ENCODE measurements at regions not wholly inside any gene's neighbourhood (a gene's known extent, or its start where the extent isn't known, plus 50 kb on each side); places are given as distances from the start of the nearest gene placed in this dataset.

DNA sequence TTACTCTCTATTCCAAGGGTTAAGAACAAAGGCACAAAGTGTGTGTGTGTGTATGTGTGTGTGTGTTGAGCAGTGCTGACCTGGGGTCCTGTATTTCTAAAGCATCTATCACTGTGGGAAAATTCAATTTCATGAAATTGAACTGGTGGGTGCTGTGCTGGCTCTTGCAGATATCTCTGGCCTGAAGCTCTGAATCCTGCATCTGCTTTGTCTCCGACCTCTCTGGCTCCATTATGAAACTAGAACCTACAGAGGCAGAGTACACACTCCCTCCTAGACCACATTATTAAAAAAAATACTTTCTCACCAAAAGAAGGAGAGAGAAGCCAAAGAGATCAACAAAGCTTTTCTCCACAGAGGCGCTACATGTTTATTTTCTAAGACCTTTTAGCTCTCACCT is 88.4 kb upstream of the PDE4B start:
- Histone ChIP-seq H3K36me3 (ENCODE audit: control insufficient read depth, insufficient read depth, low read length) (no peaks in the 10 kb centered on the region), H3K9ac (ENCODE audit: low read depth, low read length) (no peak overlapping the region), H3K9me3 (ENCODE audit: control insufficient read depth, insufficient read depth, low read length) (no peaks in the 10 kb centered on the region), H3K4me3 (ENCODE audit: low read depth, low read length) (no peak overlapping the region), H3K4me1 (ENCODE audit: control insufficient read depth, insufficient read depth, low read length) (0 out of 2 replicates have a peak, but pooled peaks cover 4% of the 10 kb centered on the region), H3K27ac (ENCODE audit: low read depth, low read length) (no peak overlapping the region), H3K27me3 (ENCODE audit: control insufficient read depth, insufficient read depth, low read length) (no peaks in the 10 kb centered on the region)

DNA sequence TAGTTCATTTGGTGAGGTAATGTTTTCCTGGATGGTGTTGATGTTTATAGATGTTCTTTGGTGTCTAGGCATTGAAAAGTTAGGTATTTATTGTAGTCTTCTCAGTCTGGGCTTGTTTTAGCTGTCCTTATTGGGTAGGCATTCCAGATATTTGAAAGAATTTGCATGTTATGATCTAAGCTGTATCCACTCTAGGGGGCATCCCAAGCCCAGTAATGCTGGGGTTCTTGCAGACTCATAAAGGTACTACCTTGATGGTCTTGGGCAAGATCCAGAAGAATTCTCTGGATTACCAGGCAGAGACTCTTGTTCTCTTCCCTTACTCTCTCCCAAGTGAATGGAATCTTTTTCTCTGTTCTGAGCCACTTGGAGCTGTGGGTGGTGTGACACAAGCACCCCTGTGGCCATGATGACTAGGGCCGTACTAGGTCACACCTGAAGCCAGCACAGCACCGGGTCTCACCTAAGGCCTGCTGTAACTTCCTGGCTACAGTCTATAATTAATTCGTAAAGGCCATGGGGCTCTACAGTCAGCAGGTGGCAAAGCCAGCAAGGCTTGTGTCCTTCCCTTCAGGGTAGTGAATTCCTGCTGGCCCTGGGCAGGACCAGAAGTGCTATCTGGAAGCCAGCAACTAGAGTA is 74.8 kb upstream of the PDE4B start:
- H3K4me1 ChIP-seq (ENCODE audit: control insufficient read depth, insufficient read depth, low read length): no peaks in the 10 kb centered on the region
- H3K9me3 ChIP-seq (ENCODE audit: control insufficient read depth, insufficient read depth, low read length): no peaks in the 10 kb centered on the region
- no peak overlapping the region for H3K4me3 ChIP-seq (ENCODE audit: low read depth, low read length)
- no peaks in the 10 kb centered on the region for H3K36me3 ChIP-seq (ENCODE audit: control insufficient read depth, insufficient read depth, low read length)
- no peak overlapping the region for H3K9ac ChIP-seq (ENCODE audit: low read depth, low read length)
- no peak overlapping the region for H3K27ac ChIP-seq (ENCODE audit: low read depth, low read length)
- no peaks in the 10 kb centered on the region for H3K27me3 ChIP-seq (ENCODE audit: control insufficient read depth, insufficient read depth, low read length)

DNA sequence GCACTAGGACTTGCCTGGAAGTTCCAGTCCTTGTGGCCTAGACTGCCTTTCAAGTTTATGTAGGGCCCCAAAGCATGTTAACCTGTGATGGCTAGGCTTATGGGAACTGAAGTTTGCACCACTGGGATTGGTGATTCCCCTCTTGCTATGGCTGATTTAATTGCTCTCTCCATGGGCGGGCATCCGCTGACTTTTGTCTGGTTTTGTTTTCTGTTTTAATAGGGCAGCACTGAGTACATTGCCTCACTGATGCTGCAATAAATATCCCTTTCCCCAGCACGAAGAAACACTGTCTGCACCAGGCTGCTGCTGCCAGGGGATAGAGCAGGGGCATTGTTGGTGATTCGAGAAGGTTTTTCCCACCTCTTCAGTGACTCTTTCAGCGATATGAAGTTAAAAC is 73.3 kb upstream of the PDE4B start:
- H3K27ac ChIP-seq (ENCODE audit: low read depth, low read length): no peak overlapping the region
- H3K9me3 ChIP-seq (ENCODE audit: control insufficient read depth, insufficient read depth, low read length): no peaks in the 10 kb centered on the region
- H3K4me3 ChIP-seq (ENCODE audit: low read depth, low read length): no peak overlapping the region
- no peaks in the 10 kb centered on the region for H3K27me3 ChIP-seq (ENCODE audit: control insufficient read depth, insufficient read depth, low read length)
- H3K4me1 ChIP-seq (ENCODE audit: control insufficient read depth, insufficient read depth, low read length): no peaks in the 10 kb centered on the region
- no peaks in the 10 kb centered on the region for H3K36me3 ChIP-seq (ENCODE audit: control insufficient read depth, insufficient read depth, low read length)
- no peak overlapping the region for H3K9ac ChIP-seq (ENCODE audit: low read depth, low read length)

DNA sequence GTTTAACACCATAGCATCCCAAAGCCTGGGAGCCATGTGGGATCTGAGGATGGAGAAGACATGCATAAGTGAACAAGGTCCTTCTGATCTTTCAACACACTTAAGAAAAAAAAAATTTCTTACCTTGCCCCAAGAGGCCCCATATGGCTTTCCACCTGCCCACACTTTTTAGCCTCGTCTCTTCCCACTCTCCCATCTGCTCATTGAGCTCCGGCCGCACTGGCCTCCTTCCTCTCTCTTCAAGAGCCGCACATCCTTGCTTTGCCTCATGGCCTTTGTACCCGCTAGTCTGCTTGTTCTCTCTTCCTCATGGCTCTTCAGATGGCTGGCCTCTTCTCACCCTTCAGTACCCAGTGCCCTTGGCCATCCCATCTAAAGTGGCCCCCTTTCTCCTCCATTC is 70.2 kb upstream of the PDE4B start:
- H3K9me3 ChIP-seq (ENCODE audit: control insufficient read depth, insufficient read depth, low read length): no peaks in the 10 kb centered on the region
- H3K4me1 ChIP-seq (ENCODE audit: control insufficient read depth, insufficient read depth, low read length): no peaks in the 10 kb centered on the region
- no peak overlapping the region for H3K4me3 ChIP-seq (ENCODE audit: low read depth, low read length)
- no peaks in the 10 kb centered on the region for H3K36me3 ChIP-seq (ENCODE audit: control insufficient read depth, insufficient read depth, low read length)
- no peak overlapping the region for H3K9ac ChIP-seq (ENCODE audit: low read depth, low read length)
- H3K27me3 ChIP-seq (ENCODE audit: control insufficient read depth, insufficient read depth, low read length): no peaks in the 10 kb centered on the region
- no peak overlapping the region for H3K27ac ChIP-seq (ENCODE audit: low read depth, low read length)

DNA sequence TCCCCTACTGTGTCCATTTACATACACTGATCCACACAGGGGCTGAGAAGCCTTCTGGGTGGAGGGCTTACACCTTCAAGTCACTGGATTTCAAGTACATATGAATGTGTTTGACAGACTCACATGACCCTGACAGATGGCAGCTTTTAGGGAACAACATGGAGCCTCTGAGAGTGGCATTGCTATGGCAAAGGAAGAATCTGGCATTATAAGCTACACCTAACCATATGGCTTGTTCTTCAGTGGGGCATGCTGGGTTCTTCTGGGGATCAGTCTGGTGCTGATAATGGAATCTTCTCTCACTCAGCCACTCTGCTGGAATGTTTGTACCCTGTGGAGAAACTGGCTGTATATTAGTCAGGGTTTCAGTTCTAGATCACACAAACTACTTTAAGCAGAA is 68.5 kb upstream of the PDE4B start:
- Histone ChIP-seq H3K27me3 (ENCODE audit: control insufficient read depth, insufficient read depth, low read length) (no peaks in the 10 kb centered on the region), H3K4me1 (ENCODE audit: control insufficient read depth, insufficient read depth, low read length) (no peaks in the 10 kb centered on the region), H3K27ac (ENCODE audit: low read depth, low read length) (no peak overlapping the region), H3K9ac (ENCODE audit: low read depth, low read length) (no peak overlapping the region), H3K36me3 (ENCODE audit: control insufficient read depth, insufficient read depth, low read length) (no peaks in the 10 kb centered on the region), H3K9me3 (ENCODE audit: control insufficient read depth, insufficient read depth, low read length) (no peaks in the 10 kb centered on the region), H3K4me3 (ENCODE audit: low read depth, low read length) (no peak overlapping the region)

DNA sequence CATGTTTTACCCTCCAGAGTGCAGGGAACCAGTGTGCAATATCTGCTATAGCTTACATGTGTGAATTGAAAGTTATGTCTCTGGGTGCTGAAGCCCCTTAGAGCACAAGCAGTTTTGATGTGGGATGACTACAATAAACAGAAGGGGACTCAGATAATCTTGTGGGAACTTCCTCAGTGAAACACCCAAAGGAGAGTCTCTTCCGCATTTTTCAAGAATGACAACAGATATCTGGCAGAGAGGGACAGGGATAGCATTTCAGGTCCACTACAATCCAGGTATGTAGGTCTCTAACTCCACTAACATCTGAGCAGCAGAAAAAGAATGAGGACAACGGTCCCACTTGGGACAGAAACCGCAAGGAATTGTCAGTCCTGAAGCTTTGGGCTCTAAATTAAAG is 67.6 kb upstream of the PDE4B start:
- no peaks in the 10 kb centered on the region for H3K9me3 ChIP-seq (ENCODE audit: control insufficient read depth, insufficient read depth, low read length)

DNA sequence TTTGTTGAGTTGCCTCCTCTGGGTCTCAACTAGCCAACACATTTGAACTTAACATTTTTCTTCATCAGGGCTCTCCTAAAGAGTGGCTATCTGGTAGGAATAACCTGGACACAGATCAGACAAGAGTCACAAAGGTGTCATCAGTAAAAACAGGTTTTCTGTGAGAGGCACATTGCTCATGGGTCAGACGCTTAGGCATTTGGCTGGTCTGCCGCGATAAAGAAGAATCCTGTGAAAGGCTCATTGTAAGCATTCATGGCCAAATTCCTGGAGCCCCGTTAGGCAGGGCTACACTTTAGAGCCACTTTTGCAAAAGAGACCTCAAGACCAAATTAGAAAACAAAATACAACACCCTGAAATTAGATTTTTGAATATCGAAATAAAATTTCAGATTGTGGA is 64.2 kb upstream of the PDE4B start:
- H3K9me3 ChIP-seq (ENCODE audit: control insufficient read depth, insufficient read depth, low read length): no peaks in the 10 kb centered on the region
- no peaks in the 10 kb centered on the region for H3K36me3 ChIP-seq (ENCODE audit: control insufficient read depth, insufficient read depth, low read length)
- H3K4me1 ChIP-seq (ENCODE audit: control insufficient read depth, insufficient read depth, low read length): no peaks in the 10 kb centered on the region
- no peaks in the 10 kb centered on the region for H3K27me3 ChIP-seq (ENCODE audit: control insufficient read depth, insufficient read depth, low read length)
- no peak overlapping the region for H3K4me3 ChIP-seq (ENCODE audit: low read depth, low read length)
- no peak overlapping the region for H3K27ac ChIP-seq (ENCODE audit: low read depth, low read length)
- H3K9ac ChIP-seq (ENCODE audit: low read depth, low read length): no peak overlapping the region

More for the DNA sequence above, 67.6 kb upstream of the PDE4B start:
- Histone ChIP-seq H3K36me3 (ENCODE audit: control insufficient read depth, insufficient read depth, low read length) (no peaks in the 10 kb centered on the region), H3K4me3 (ENCODE audit: low read depth, low read length) (no peak overlapping the region), H3K4me1 (ENCODE audit: control insufficient read depth, insufficient read depth, low read length) (no peaks in the 10 kb centered on the region), H3K9ac (ENCODE audit: low read depth, low read length) (no peak overlapping the region), H3K27ac (ENCODE audit: low read depth, low read length) (no peak overlapping the region), H3K27me3 (ENCODE audit: control insufficient read depth, insufficient read depth, low read length) (no peaks in the 10 kb centered on the region)

DNA sequence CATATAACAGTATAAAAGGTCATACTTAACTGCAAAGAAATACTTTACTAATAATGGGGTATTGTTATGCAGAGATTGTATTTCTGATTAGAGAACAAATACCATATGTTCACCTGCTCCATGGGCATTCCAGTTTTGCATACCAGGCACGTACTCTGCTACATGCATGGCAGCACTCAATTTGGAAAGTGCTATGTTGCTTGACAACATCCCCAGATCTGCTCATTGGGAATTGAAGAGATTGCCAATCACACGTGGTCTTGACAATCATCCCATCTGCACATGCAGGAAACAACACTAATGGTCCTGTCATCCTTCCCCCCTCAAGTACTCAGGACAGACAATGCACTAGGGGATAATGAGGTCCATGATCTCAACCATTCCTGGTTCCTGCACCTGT is 63.4 kb upstream of the PDE4B start:
- Histone ChIP-seq H3K9ac (ENCODE audit: low read depth, low read length) (no peak overlapping the region), H3K9me3 (ENCODE audit: control insufficient read depth, insufficient read depth, low read length) (no peaks in the 10 kb centered on the region), H3K27ac (ENCODE audit: low read depth, low read length) (no peak overlapping the region), H3K4me1 (ENCODE audit: control insufficient read depth, insufficient read depth, low read length) (no peaks in the 10 kb centered on the region), H3K36me3 (ENCODE audit: control insufficient read depth, insufficient read depth, low read length) (no peaks in the 10 kb centered on the region), H3K27me3 (ENCODE audit: control insufficient read depth, insufficient read depth, low read length) (no peaks in the 10 kb centered on the region), H3K4me3 (ENCODE audit: low read depth, low read length) (no peak overlapping the region)

DNA sequence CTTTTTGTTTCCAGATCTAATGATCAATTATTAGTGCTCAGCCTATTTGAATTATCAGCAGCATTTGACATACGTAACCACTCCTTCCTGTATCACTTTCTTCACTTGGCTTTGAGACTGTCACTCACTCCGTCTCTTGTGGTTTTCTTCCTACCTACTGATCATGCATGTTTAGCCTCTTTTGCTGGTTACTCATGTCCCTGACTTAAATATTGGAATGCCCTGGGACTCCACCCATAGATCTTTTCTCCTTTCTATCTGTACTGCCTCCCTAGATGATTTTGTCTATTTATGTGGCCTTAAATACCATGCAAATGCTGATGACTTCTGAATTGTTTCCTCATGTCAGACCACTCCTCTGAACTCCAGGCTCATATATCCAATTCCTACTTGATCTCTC is 57.7 kb upstream of the PDE4B start:
- no peak overlapping the region for H3K9ac ChIP-seq (ENCODE audit: low read depth, low read length)
- H3K27me3 ChIP-seq (ENCODE audit: control insufficient read depth, insufficient read depth, low read length): no peaks in the 10 kb centered on the region
- no peaks in the 10 kb centered on the region for H3K36me3 ChIP-seq (ENCODE audit: control insufficient read depth, insufficient read depth, low read length)
- no peak overlapping the region for H3K4me3 ChIP-seq (ENCODE audit: low read depth, low read length)
- H3K27ac ChIP-seq (ENCODE audit: low read depth, low read length): no peak overlapping the region
- H3K9me3 ChIP-seq (ENCODE audit: control insufficient read depth, insufficient read depth, low read length): no peaks in the 10 kb centered on the region
- H3K4me1 ChIP-seq (ENCODE audit: control insufficient read depth, insufficient read depth, low read length): no peaks in the 10 kb centered on the region

DNA sequence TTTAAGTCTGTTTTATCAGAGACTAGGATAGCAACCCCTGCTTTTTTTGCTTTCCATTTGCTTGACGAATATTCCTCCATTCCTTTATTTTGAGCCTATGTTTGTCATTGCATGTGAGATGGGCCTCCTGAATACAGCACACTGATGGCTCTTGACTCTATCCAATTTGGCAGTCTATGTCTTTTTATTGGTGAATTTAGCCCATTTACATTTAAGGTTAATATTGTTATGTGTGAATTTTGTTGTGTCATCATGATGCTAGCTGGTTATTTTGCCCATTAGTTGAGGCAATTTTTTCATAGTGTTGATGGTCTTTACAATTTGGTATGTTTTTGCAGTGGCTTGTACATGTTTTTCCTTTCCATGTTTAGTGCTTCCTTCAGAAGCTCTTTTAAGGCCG is 50.7 kb upstream of the PDE4B start:
- Histone ChIP-seq H3K27ac (ENCODE audit: low read depth, low read length) (no peak overlapping the region), H3K9ac (ENCODE audit: low read depth, low read length) (no peak overlapping the region), H3K4me3 (ENCODE audit: low read depth, low read length) (no peak overlapping the region)

More for the DNA sequence above, 50.7 kb upstream of the PDE4B start:
- Histone ChIP-seq H3K36me3 (ENCODE audit: control insufficient read depth, insufficient read depth, low read length) (no peaks in the 10 kb centered on the region), H3K27me3 (ENCODE audit: control insufficient read depth, insufficient read depth, low read length) (no peaks in the 10 kb centered on the region), H3K9me3 (ENCODE audit: control insufficient read depth, insufficient read depth, low read length) (peaks cover 29% of the 10 kb centered on the region), H3K4me1 (ENCODE audit: control insufficient read depth, insufficient read depth, low read length) (no peaks in the 10 kb centered on the region)
